Inferior parietal cortex (tissue), 1 donor: ENCODE measurements at regions not wholly inside any gene's neighbourhood (a gene's known extent, or its start where the extent isn't known, plus 50 kb on each side); places are given as distances from the start of the nearest gene placed in this dataset.

Experiments
- DNase-seq: peaks from one replicate; pipeline ENCODE4 v3.0.0-alpha.2; 2016; ENCODE audit errors: extremely low spot score

- no peak for DNase-seq
These were observed 326.4 kb downstream of the SLITRK2 start for GRCh38 chrX:146144039-146144438.

GRCh38 chrX:146154191-146154590 lies 336.6 kb downstream of the SLITRK2 start:
- no peak for DNase-seq

- no peak for DNase-seq
These were observed 343.0 kb downstream of the SLITRK2 start for GRCh38 chrX:146160443-146161203.

GRCh38 chrX:146173742-146174141 lies 356.1 kb downstream of the SLITRK2 start:
- no peak for DNase-seq

- DNase-seq = no peak
These were observed 364.2 kb downstream of the SLITRK2 start for GRCh38 chrX:146181858-146182257.

GRCh38 chrX:146186540-146186939 lies 368.9 kb downstream of the SLITRK2 start:
- DNase-seq = no peak

GRCh38 chrX:146189371-146189770 lies 371.7 kb downstream of the SLITRK2 start:
- no peak for DNase-seq

- DNase-seq = no peak
These were observed 391.2 kb downstream of the SLITRK2 start for GRCh38 chrX:146208821-146209220.

GRCh38 chrX:146224442-146224841 lies 406.8 kb downstream of the SLITRK2 start:
- DNase-seq = no peak

- no peak for DNase-seq
These were observed 420.5 kb downstream of the SLITRK2 start for GRCh38 chrX:146238173-146238572.

- DNase-seq = no peak
These were observed 424.3 kb downstream of the SLITRK2 start for GRCh38 chrX:146241902-146242301.

GRCh38 chrX:146243041-146243440 lies 425.4 kb downstream of the SLITRK2 start:
- no peak for DNase-seq

- no peak for DNase-seq
These were observed 441.6 kb downstream of the SLITRK2 start for GRCh38 chrX:146259207-146259606.

GRCh38 chrX:146264763-146265375 lies 447.2 kb downstream of the SLITRK2 start:
- no peak for DNase-seq

GRCh38 chrX:146278381-146278780 lies 460.8 kb downstream of the SLITRK2 start:
- DNase-seq = no peak
